NT2/D1 (cell line): ENCODE measurements at regions not wholly inside any gene's neighbourhood (a gene's known extent, or its start where the extent isn't known, plus 50 kb on each side); places are given as distances from the start of the nearest gene placed in this dataset.
"Not testable (repeated sequence)": the region's sequence is repeated elsewhere in the genome, so short reads cannot be mapped to it uniquely, and the experiment has no call there.

ENCODE experiments used
- DNase-seq: peaks from one replicate; pipeline ENCODE4 v3.0.0-alpha.2; 2011; ENCODE audit warnings: low read depth, low spot score
- H3K27me3 ChIP-seq: 2 replicates; pipeline ENCODE4 v1.6.0; 2011; ENCODE audit warnings: mild to moderate bottlenecking; ENCODE audit not compliant: insufficient read length, insufficient read depth
- H3K36me3 ChIP-seq: 2 replicates; pipeline ENCODE4 v1.6.1; 2011; ENCODE audit warnings: mild to moderate bottlenecking, low read length, mixed read lengths; ENCODE audit not compliant: insufficient read depth, insufficient read length
- H3K4me1 ChIP-seq: 2 replicates; pipeline ENCODE4 v1.5.1; 2011; ENCODE audit not compliant: insufficient read depth, insufficient read length
- H3K4me3 ChIP-seq: 2 replicates; pipeline ENCODE4 v1.5.1; 2011; ENCODE audit warnings: low read depth; ENCODE audit not compliant: insufficient read length
- H3K9ac ChIP-seq: 2 replicates; pipeline ENCODE4 v1.6.0; 2011; ENCODE audit warnings: low read depth; ENCODE audit not compliant: insufficient read length
- H3K9me3 ChIP-seq: 2 replicates; pipeline ENCODE4 v1.5.1; 2011; ENCODE audit warnings: mild to moderate bottlenecking, low read length; ENCODE audit not compliant: insufficient read depth
- SUZ12 ChIP-seq: IDR thresholded peaks from 2 replicates; pipeline ENCODE4 v1.6.1; 2011; ENCODE audit not compliant: insufficient read length, insufficient read depth; ENCODE audit errors: extremely low read depth
- YY1 ChIP-seq: IDR thresholded peaks from 2 replicates; pipeline ENCODE4 v1.6.1; 2011; ENCODE audit not compliant: insufficient read length, insufficient read depth
- ZNF274 ChIP-seq: IDR thresholded peaks from 2 replicates; pipeline ENCODE4 v1.6.1; 2011; ENCODE audit warnings: mild to moderate bottlenecking, low read depth, low read length

- Histone ChIP-seq H3K9ac (no peak overlapping the region), H3K9me3 (no peaks in the 10 kb centered on the region), H3K4me3 (no peak overlapping the region), H3K36me3 (no peaks in the 10 kb centered on the region), H3K4me1 (no peaks in the 10 kb centered on the region), H3K27me3 (no peaks in the 10 kb centered on the region)
- DNase-seq, result no peak
- TF ChIP-seq SUZ12, result no peak
- TF ChIP-seq ZNF274, result no peak
- TF ChIP-seq YY1, result no peak
These were observed 115.6 kb upstream of the KLF14 start for GRCh38 chr7:130849604-130850003.

GRCh38 chr7:130850956-130851355, 116.9 kb upstream of the KLF14 start:
- Histone ChIP-seq H3K9ac (no peak overlapping the region), H3K27me3 (no peaks in the 10 kb centered on the region)
- TF ChIP-seq SUZ12 (no peak), ZNF274 (no peak), YY1 (no peak)

GRCh38 chr7:130852867-130853266, 118.9 kb upstream of the KLF14 start:
- no peak for DNase-seq
- Histone ChIP-seq H3K36me3 (no peaks in the 10 kb centered on the region), H3K9ac (no peak overlapping the region), H3K4me1 (no peaks in the 10 kb centered on the region), H3K4me3 (no peak overlapping the region), H3K27me3 (no peaks in the 10 kb centered on the region), H3K9me3 (peaks cover 15% of the 10 kb centered on the region)
- TF ChIP-seq YY1 (no peak), ZNF274 (no peak), SUZ12 (no peak)

More at GRCh38 chr7:130850956-130851355, 116.9 kb upstream of the KLF14 start:
- Histone ChIP-seq H3K4me1 (no peaks in the 10 kb centered on the region), H3K4me3 (no peak overlapping the region), H3K9me3 (no peaks in the 10 kb centered on the region), H3K36me3 (no peaks in the 10 kb centered on the region)
- no peak for DNase-seq

GRCh38 chr7:130853503-130854279, 119.7 kb upstream of the KLF14 start:
- no peak for TF ChIP-seq YY1
- no peak for TF ChIP-seq ZNF274
- TF ChIP-seq SUZ12, result no peak
- H3K9ac ChIP-seq, result no peak overlapping the region
- peaks cover 20% of the 10 kb centered on the region for H3K9me3 ChIP-seq
- H3K36me3 ChIP-seq, result no peaks in the 10 kb centered on the region
- no peaks in the 10 kb centered on the region for H3K4me1 ChIP-seq
- DNase-seq, result no peak
- no peak overlapping the region for H3K4me3 ChIP-seq
- no peaks in the 10 kb centered on the region for H3K27me3 ChIP-seq

GRCh38 chr7:130854481-130854880, 120.5 kb upstream of the KLF14 start:
- no peak for DNase-seq
- Histone ChIP-seq H3K4me3 (no peak overlapping the region), H3K27me3 (no peaks in the 10 kb centered on the region), H3K9ac (no peak overlapping the region), H3K9me3 (peaks cover 22% of the 10 kb centered on the region), H3K4me1 (no peaks in the 10 kb centered on the region), H3K36me3 (no peaks in the 10 kb centered on the region)
- TF ChIP-seq YY1 (no peak), ZNF274 (no peak), SUZ12 (no peak)

GRCh38 chr7:130856866-130857265, 122.9 kb upstream of the KLF14 start:
- Histone ChIP-seq H3K9me3 (peaks cover 28% of the 10 kb centered on the region), H3K4me3 (no peak overlapping the region)

GRCh38 chr7:130860832-130861231, 126.8 kb upstream of the KLF14 start:
- not testable (repeated sequence) for H3K27me3 ChIP-seq, DNase-seq, H3K4me3 ChIP-seq, H3K36me3 ChIP-seq, H3K9ac ChIP-seq, H3K4me1 ChIP-seq
- H3K9me3 ChIP-seq, result peaks cover 28% of the 10 kb centered on the region

More at GRCh38 chr7:130856866-130857265, 122.9 kb upstream of the KLF14 start:
- H3K27me3 ChIP-seq, result no peaks in the 10 kb centered on the region
- DNase-seq, result no peak
- no peaks in the 10 kb centered on the region for H3K36me3 ChIP-seq
- TF ChIP-seq YY1 (no peak), SUZ12 (no peak), ZNF274 (no peak)
- no peak overlapping the region for H3K9ac ChIP-seq
- no peaks in the 10 kb centered on the region for H3K4me1 ChIP-seq
